H9 (cell line): ENCODE measurements at regions not wholly inside any gene's neighbourhood (a gene's known extent, or its start where the extent isn't known, plus 50 kb on each side); places are given as distances from the start of the nearest gene placed in this dataset.

Experiments used
- DNase-seq: peaks from one replicate; pipeline ENCODE4 v3.0.0-alpha.2; 2017
- H2AFZ ChIP-seq: one replicate; pipeline ENCODE4 v1.6.1; 2013; ENCODE audit warnings: mild to moderate bottlenecking, low read length, control low read depth, moderate library complexity
- H2AK5ac ChIP-seq: 2 replicates; pipeline ENCODE4 v1.6.1; 2013; ENCODE audit warnings: low read length, control low read depth, mixed read lengths; ENCODE audit not compliant: insufficient read length
- H2BK120ac ChIP-seq: one replicate; pipeline ENCODE4 v1.6.1; 2013; ENCODE audit warnings: low read depth, mild to moderate bottlenecking, low read length, control low read depth, inconsistent platforms; ENCODE audit not compliant: poor library complexity, severe bottlenecking
- H2BK12ac ChIP-seq: 2 replicates; pipeline ENCODE4 v1.6.1; 2013; ENCODE audit warnings: low read length, control low read depth, mixed read lengths, low read depth; ENCODE audit not compliant: insufficient read length
- H2BK15ac ChIP-seq: 2 replicates; pipeline ENCODE4 v1.6.1; 2013; ENCODE audit warnings: low read depth, low read length, control low read depth
- H2BK20ac ChIP-seq: one replicate; pipeline ENCODE4 v1.6.1; 2013; ENCODE audit warnings: low read depth, mild to moderate bottlenecking, low read length, control low read depth, inconsistent platforms; ENCODE audit not compliant: poor library complexity, severe bottlenecking
- H2BK5ac ChIP-seq: 2 replicates; pipeline ENCODE4 v1.6.1; 2013; ENCODE audit warnings: low read length, control low read depth, mixed read lengths; ENCODE audit not compliant: insufficient read length
- H3K14ac ChIP-seq: 2 replicates; pipeline ENCODE4 v1.6.1; 2013; ENCODE audit warnings: low read length, control low read depth; ENCODE audit not compliant: insufficient read depth
- H3K18ac ChIP-seq: 2 replicates; pipeline ENCODE4 v1.6.1; 2013; ENCODE audit warnings: low read depth, mild to moderate bottlenecking, mixed read lengths, low read length, control low read depth; ENCODE audit not compliant: insufficient read length
- H3K23ac ChIP-seq: 2 replicates; pipeline ENCODE4 v1.6.1; 2013; ENCODE audit warnings: low read length, control low read depth, mixed read lengths, low read depth; ENCODE audit not compliant: insufficient read length
- H3K23me2 ChIP-seq: 2 replicates; pipeline ENCODE4 v1.6.1; 2013; ENCODE audit warnings: low read depth, mild to moderate bottlenecking, mixed read lengths, low read length, control low read depth; ENCODE audit not compliant: insufficient read length, poor library complexity, severe bottlenecking
- H3K27ac ChIP-seq: 2 replicates; pipeline ENCODE4 v1.5.1; 2013; ENCODE audit warnings: low read length, control low read depth, mixed read lengths, low read depth; ENCODE audit not compliant: insufficient read length
- H3K27me3 ChIP-seq: 2 replicates; pipeline ENCODE4 v1.6.1; 2013; ENCODE audit warnings: low read length, control low read depth, inconsistent platforms; ENCODE audit not compliant: insufficient read depth
- H3K4ac ChIP-seq: 2 replicates; pipeline ENCODE4 v1.6.1; 2013; ENCODE audit warnings: low read depth, mild to moderate bottlenecking, control low read depth, inconsistent platforms, low read length, moderate library complexity
- H3K4me1 ChIP-seq: 2 replicates; pipeline ENCODE4 v1.6.1; 2013; ENCODE audit warnings: low read length, control low read depth, inconsistent platforms; ENCODE audit not compliant: insufficient read depth
- H3K4me2 ChIP-seq: 2 replicates; pipeline ENCODE4 v1.6.1; 2013; ENCODE audit warnings: low read length, control low read depth, mixed read lengths; ENCODE audit not compliant: insufficient read length, insufficient read depth
- H3K56ac ChIP-seq: 2 replicates; pipeline ENCODE4 v1.6.1; 2013; ENCODE audit warnings: low read depth, mild to moderate bottlenecking, mixed read lengths, low read length, control low read depth; ENCODE audit not compliant: insufficient read length
- H3K79me1 ChIP-seq: 2 replicates; pipeline ENCODE4 v1.6.1; 2013; ENCODE audit warnings: low read depth, mild to moderate bottlenecking, moderate library complexity, low read length, control low read depth, inconsistent platforms; ENCODE audit not compliant: insufficient read depth, poor library complexity, severe bottlenecking
- H3K79me2 ChIP-seq: 2 replicates; pipeline ENCODE4 v1.6.1; 2013; ENCODE audit warnings: low read length, control low read depth, inconsistent platforms; ENCODE audit not compliant: insufficient read depth
- H3K9ac ChIP-seq: 2 replicates; pipeline ENCODE4 v1.6.1; 2013; ENCODE audit warnings: low read length, control low read depth, mixed read lengths; ENCODE audit not compliant: insufficient read length; ENCODE audit errors: extremely low read depth
- H3K9me3 ChIP-seq: one replicate; pipeline ENCODE4 v1.6.1; 2013; ENCODE audit warnings: low read depth, low read length, inconsistent platforms; ENCODE audit not compliant: control insufficient read depth
- H3T11ph ChIP-seq: one replicate; pipeline ENCODE4 v1.6.1; 2013; ENCODE audit warnings: mild to moderate bottlenecking, low read length, control low read depth, inconsistent platforms
- H4K20me1 ChIP-seq: one replicate; pipeline ENCODE4 v1.6.1; 2013; ENCODE audit not compliant: control insufficient read depth, insufficient read length, insufficient read depth
- H4K5ac ChIP-seq: 2 replicates; pipeline ENCODE4 v1.6.1; 2013; ENCODE audit warnings: low read depth, mild to moderate bottlenecking, mixed read lengths, low read length, control low read depth; ENCODE audit not compliant: insufficient read length
- H4K8ac ChIP-seq: replicated peaks from 2 replicates; pipeline ENCODE4 v1.6.1; 2013; ENCODE audit warnings: low read length, control low read depth, mixed read lengths, low read depth; ENCODE audit not compliant: insufficient read length
- H4K91ac ChIP-seq: 2 replicates; pipeline ENCODE4 v1.6.1; 2013; ENCODE audit warnings: low read depth, mild to moderate bottlenecking, moderate library complexity, mixed read lengths, low read length, control low read depth; ENCODE audit not compliant: insufficient read length
- H3K27ac Mint-ChIP-seq, 3 experiments: 2 replicates in 2 of 3; 3 replicates in 1 of 3; pipeline ENCODE4 v1.8.0; 2020 to 2021; ENCODE audit warnings: mixed read lengths in 3 of 3, mild to moderate bottlenecking in 1 of 3, moderate library complexity in 1 of 3
- H3K27me3 Mint-ChIP-seq: 2 replicates; pipeline ENCODE4 v1.8.0; 2021; ENCODE audit warnings: low read depth, mild to moderate bottlenecking, moderate library complexity, mixed read lengths
- H3K36me3 Mint-ChIP-seq, 3 experiments: 2 replicates in 2 of 3; 3 replicates in 1 of 3; pipeline ENCODE4 v1.8.0; 2020 to 2021; ENCODE audit warnings: low read depth in 3 of 3, mixed read lengths in 3 of 3; ENCODE audit not compliant: insufficient read depth in 1 of 3
- H3K4me1 Mint-ChIP-seq, 2 experiments: 2 replicates each; pipeline ENCODE4 v1.8.0; 2020; ENCODE audit warnings: mixed read lengths in 2 of 2
- H3K4me3 Mint-ChIP-seq, 2 experiments: 2 replicates in 1 of 2; 3 replicates in 1 of 2; pipeline ENCODE4 v1.8.0; 2020 to 2021; ENCODE audit warnings: mild to moderate bottlenecking in 2 of 2, mixed read lengths in 2 of 2, moderate library complexity in 1 of 2
- H3K9me3 Mint-ChIP-seq, 2 experiments: 2 replicates in 1 of 2; 3 replicates in 1 of 2; pipeline ENCODE4 v1.8.0; 2020; ENCODE audit warnings: mild to moderate bottlenecking in 2 of 2, mixed read lengths in 2 of 2, moderate library complexity in 1 of 2
- CTCF ChIP-seq: fragments of 200-600 bp; sonication (generic); conservative IDR thresholded peaks from 3 replicates; pipeline ENCODE4 v1.8.0; 2021; ENCODE audit warnings: antibody characterized with exemption, mild to moderate bottlenecking
- WGBS: extraction: QIAGEN DNeasy Blood & Tissue Kit; methylation state at CpG from one replicate; pipeline ENCODE4 v1.1.7; 2013; ENCODE audit warnings: missing lambda C conversion rate, low lambda C conversion rate, mixed read lengths; ENCODE audit not compliant: insufficient read length; ENCODE audit errors: extremely low coverage; 5-methylcytosine and 5-hydroxymethylcytosine counted together

- DNase-seq = no peak
- peaks cover 8 to 9% of the 10 kb centered on the region in 2 experiments for H3K4me1 Mint-ChIP-seq
- Histone ChIP-seq H3K27me3 (no peaks in the 10 kb centered on the region), H4K91ac (no peak overlapping the region), H2AFZ (no peak overlapping the region), H2AK5ac (no peak overlapping the region), H3K79me1 (no peaks in the 10 kb centered on the region), H4K8ac (no peak overlapping the region), H3K27ac (no peak overlapping the region), H2BK20ac (no peak overlapping the region), H2BK5ac (no peak overlapping the region), H4K20me1 (no peaks in the 10 kb centered on the region), H3K4me1 (no peaks in the 10 kb centered on the region), H3K14ac (no peak overlapping the region), H2BK15ac (no peak overlapping the region), H3K9me3 (no peaks in the 10 kb centered on the region), H3K23me2 (no peaks in the 10 kb centered on the region), H2BK12ac (no peak overlapping the region), H3T11ph (no peak overlapping the region), H3K4ac (no peak overlapping the region), H3K79me2 (no peaks in the 10 kb centered on the region), H3K56ac (no peak overlapping the region), H3K4me2 (no peak overlapping the region), H3K18ac (no peak overlapping the region), H3K23ac (no peak overlapping the region), H3K9ac (no peak overlapping the region), H4K5ac (no peak overlapping the region), H2BK120ac (no peak overlapping the region)
- H3K9me3 Mint-ChIP-seq = no peaks in the 10 kb centered on the region
- no peak for TF ChIP-seq CTCF
- no peaks in the 10 kb centered on the region for H3K36me3 Mint-ChIP-seq
- no peaks in the 10 kb centered on the region for H3K27me3 Mint-ChIP-seq
- no peak overlapping the region for H3K27ac Mint-ChIP-seq
- no CpG with 5 or more reads among the region's 5 CpGs for WGBS
- H3K4me3 Mint-ChIP-seq = no peak overlapping the region
These were observed 110.5 kb downstream of the LCA5 start for GRCh38 chr6:79426625-79427278.
